ENCODE measurements at regions not wholly inside any gene's neighbourhood (a gene's known extent, or its start where the extent isn't known, plus 50 kb on each side); places are given as distances from the start of the nearest gene placed in this dataset.
"Not testable (repeated sequence)": the region's sequence is repeated elsewhere in the genome, so short reads cannot be mapped to it uniquely, and the experiment has no call there.

GRCh38 chr2:88992819-88993218, 301.3 kb downstream of the RPIA start:
- DNase-seq (ENCODE audit: low spot score); ATAC-seq (ENCODE audit: low FRiP score): not testable (repeated sequence)

- DNase-seq (ENCODE audit: low spot score); ATAC-seq (ENCODE audit: low FRiP score): not testable (repeated sequence)
These were observed 303.4 kb downstream of the RPIA start for GRCh38 chr2:88994856-88995255.

GRCh38 chr2:88996588-88996987, 305.1 kb downstream of the RPIA start:
- DNase-seq (ENCODE audit: low spot score) = not testable (repeated sequence)

GRCh38 chr2:88999365-88999764, 307.9 kb downstream of the RPIA start:
- no peak for ATAC-seq (ENCODE audit: low FRiP score)
- TF ChIP-seq CTCF (IDR thresholded peaks at IDR 0.05) = no peak

More at GRCh38 chr2:88996588-88996987, 305.1 kb downstream of the RPIA start:
- ATAC-seq (ENCODE audit: low FRiP score) = not testable (repeated sequence)

GRCh38 chr2:89000235-89000634, 308.8 kb downstream of the RPIA start:
- DNase-seq (ENCODE audit: low spot score) (no peak), ATAC-seq (ENCODE audit: low FRiP score) (no peak)
- TF ChIP-seq CTCF (IDR thresholded peaks at IDR 0.05) = no peak

More at GRCh38 chr2:88999365-88999764, 307.9 kb downstream of the RPIA start:
- DNase-seq (ENCODE audit: low spot score) = no peak

- ATAC-seq (ENCODE audit: low FRiP score); DNase-seq (ENCODE audit: low spot score): not testable (repeated sequence)
These were observed 312.8 kb downstream of the RPIA start for GRCh38 chr2:89004238-89004637.

- DNase-seq (ENCODE audit: low spot score); ATAC-seq (ENCODE audit: low FRiP score): not testable (repeated sequence)
These were observed 329.1 kb downstream of the RPIA start for GRCh38 chr2:89020566-89020965.

GRCh38 chr2:89026296-89026695, 334.8 kb downstream of the RPIA start:
- not testable (repeated sequence) for ATAC-seq (ENCODE audit: low FRiP score); DNase-seq (ENCODE audit: low spot score)

- not testable (repeated sequence) for ATAC-seq (ENCODE audit: low FRiP score); DNase-seq (ENCODE audit: low spot score)
These were observed 335.6 kb downstream of the RPIA start for GRCh38 chr2:89027115-89027514.

- not testable (repeated sequence) for DNase-seq (ENCODE audit: low spot score); ATAC-seq (ENCODE audit: low FRiP score)
These were observed 336.1 kb downstream of the RPIA start for GRCh38 chr2:89027536-89027935.

- not testable (repeated sequence) for DNase-seq (ENCODE audit: low spot score); ATAC-seq (ENCODE audit: low FRiP score)
These were observed 337.8 kb downstream of the RPIA start for GRCh38 chr2:89029257-89029656.

GRCh38 chr2:89048138-89049066, 356.9 kb downstream of the RPIA start:
- not testable (repeated sequence) for DNase-seq (ENCODE audit: low spot score); ATAC-seq (ENCODE audit: low FRiP score)

GRCh38 chr2:89058616-89059015, 367.1 kb downstream of the RPIA start:
- not testable (repeated sequence) for DNase-seq (ENCODE audit: low spot score); ATAC-seq (ENCODE audit: low FRiP score)

GRCh38 chr2:89061174-89061573, 369.7 kb downstream of the RPIA start:
- DNase-seq (ENCODE audit: low spot score); ATAC-seq (ENCODE audit: low FRiP score): not testable (repeated sequence)

GRCh38 chr2:89076771-89077170, 385.3 kb downstream of the RPIA start:
- not testable (repeated sequence) for ATAC-seq (ENCODE audit: low FRiP score); DNase-seq (ENCODE audit: low spot score)

- not testable (repeated sequence) for DNase-seq (ENCODE audit: low spot score); ATAC-seq (ENCODE audit: low FRiP score)
These were observed 401.4 kb downstream of the RPIA start for GRCh38 chr2:89092911-89093310.

GRCh38 chr2:89095060-89095459, 403.6 kb downstream of the RPIA start:
- not testable (repeated sequence) for ATAC-seq (ENCODE audit: low FRiP score); DNase-seq (ENCODE audit: low spot score)

- not testable (repeated sequence) for ATAC-seq (ENCODE audit: low FRiP score); DNase-seq (ENCODE audit: low spot score)
These were observed 411.1 kb downstream of the RPIA start for GRCh38 chr2:89102587-89102986.

All from omental fat pad (tissue), 3 donors.